Stimulated activated effector memory CD8-positive, alpha-beta T cell treated with anti-CD3 and anti-CD28 coated beads, Interleukin-12 subunit alpha, Interleukin-12 subunit beta, amount 100 ng/mL, for 72 hours (primary cell): ENCODE measurements at regions not wholly inside any gene's neighbourhood (a gene's known extent, or its start where the extent isn't known, plus 50 kb on each side); places are given as distances from the start of the nearest gene placed in this dataset.

Experiments
- ATAC-seq: fragments of 150-1000 bp; cut with Tn5 transposase; 2 replicates; pipeline ENCODE4 v1.10.0; 2021
- DNase-seq, 2 donors: peaks; one replicate each; pipeline ENCODE4 v3.0.0; 2021 to 2022; ENCODE audit warnings: low spot score in 2 of 2
- H3K27ac Mint-ChIP-seq: one replicate; pipeline ENCODE4 v1.8.0; 2022; ENCODE audit warnings: mild to moderate bottlenecking, mixed read lengths
- H3K36me3 Mint-ChIP-seq: one replicate; pipeline ENCODE4 v1.8.0; 2022; ENCODE audit warnings: mild to moderate bottlenecking, mixed read lengths
- H3K4me1 Mint-ChIP-seq: one replicate; pipeline ENCODE4 v1.8.0; 2022; ENCODE audit warnings: mixed read lengths
- H3K4me3 Mint-ChIP-seq: one replicate; pipeline ENCODE4 v1.8.0; 2022; ENCODE audit warnings: mild to moderate bottlenecking, mixed read lengths
- H3K9me3 Mint-ChIP-seq: one replicate; pipeline ENCODE4 v1.8.0; 2022; ENCODE audit warnings: mixed read lengths

DNA sequence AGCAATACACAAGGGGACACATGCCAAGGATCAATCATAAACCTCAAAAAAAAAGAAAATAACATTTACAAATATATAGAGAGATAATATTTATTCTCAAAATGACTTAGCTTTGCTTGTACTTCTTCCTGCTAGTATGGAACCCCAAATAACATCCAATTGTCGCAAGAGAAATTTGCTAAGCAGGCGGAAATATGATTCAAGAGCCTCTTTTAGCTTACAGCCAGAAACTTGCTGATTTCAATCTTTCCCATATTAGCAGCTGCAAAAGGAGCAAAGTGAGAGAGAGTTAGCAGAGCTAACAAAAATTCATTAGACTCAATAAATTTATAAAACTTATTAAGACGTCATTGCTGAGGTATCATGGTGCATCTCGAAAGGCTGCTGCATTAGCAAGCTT is 294.9 kb downstream of the FSIP2 start:
- H3K4me1 Mint-ChIP-seq = no peaks in the 10 kb centered on the region
- H3K27ac Mint-ChIP-seq = no peak overlapping the region
- DNase-seq (no peak), ATAC-seq (no peak)
- no peaks in the 10 kb centered on the region for H3K36me3 Mint-ChIP-seq
- no peak overlapping the region for H3K4me3 Mint-ChIP-seq
- H3K9me3 Mint-ChIP-seq = no peaks in the 10 kb centered on the region

DNA sequence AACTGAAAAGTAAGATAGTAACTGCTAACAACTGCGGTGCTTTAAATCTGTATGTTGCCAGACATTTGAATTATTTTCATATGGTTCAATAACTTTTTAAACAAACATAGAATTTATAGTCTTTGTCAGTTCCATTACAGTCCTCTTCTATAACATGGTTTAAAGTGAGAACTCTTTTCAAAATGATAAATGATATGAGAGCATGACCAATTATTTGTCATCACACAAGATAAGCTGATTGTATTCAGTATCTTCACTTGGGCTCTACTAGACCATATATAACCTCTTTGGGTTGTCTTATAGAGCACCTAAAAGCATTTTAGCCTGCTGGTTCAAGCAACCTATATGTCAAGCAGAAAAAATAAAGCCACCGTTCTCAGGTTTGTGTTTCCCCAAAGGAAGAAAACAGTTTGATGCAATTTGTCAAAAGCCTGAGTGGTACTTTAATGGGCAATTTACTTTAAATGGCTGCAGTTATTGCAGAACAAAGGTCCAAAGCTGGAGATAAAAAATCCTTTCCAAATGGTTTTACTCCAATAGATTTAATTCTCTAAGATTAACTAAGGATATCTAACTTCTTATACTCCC is 298.4 kb downstream of the FSIP2 start:
- Mint-ChIP-seq H3K36me3 (no peaks in the 10 kb centered on the region), H3K4me3 (no peak overlapping the region), H3K4me1 (no peaks in the 10 kb centered on the region), H3K9me3 (no peaks in the 10 kb centered on the region), H3K27ac (no peak overlapping the region)
- DNase-seq (no peak), ATAC-seq (no peak)

DNA sequence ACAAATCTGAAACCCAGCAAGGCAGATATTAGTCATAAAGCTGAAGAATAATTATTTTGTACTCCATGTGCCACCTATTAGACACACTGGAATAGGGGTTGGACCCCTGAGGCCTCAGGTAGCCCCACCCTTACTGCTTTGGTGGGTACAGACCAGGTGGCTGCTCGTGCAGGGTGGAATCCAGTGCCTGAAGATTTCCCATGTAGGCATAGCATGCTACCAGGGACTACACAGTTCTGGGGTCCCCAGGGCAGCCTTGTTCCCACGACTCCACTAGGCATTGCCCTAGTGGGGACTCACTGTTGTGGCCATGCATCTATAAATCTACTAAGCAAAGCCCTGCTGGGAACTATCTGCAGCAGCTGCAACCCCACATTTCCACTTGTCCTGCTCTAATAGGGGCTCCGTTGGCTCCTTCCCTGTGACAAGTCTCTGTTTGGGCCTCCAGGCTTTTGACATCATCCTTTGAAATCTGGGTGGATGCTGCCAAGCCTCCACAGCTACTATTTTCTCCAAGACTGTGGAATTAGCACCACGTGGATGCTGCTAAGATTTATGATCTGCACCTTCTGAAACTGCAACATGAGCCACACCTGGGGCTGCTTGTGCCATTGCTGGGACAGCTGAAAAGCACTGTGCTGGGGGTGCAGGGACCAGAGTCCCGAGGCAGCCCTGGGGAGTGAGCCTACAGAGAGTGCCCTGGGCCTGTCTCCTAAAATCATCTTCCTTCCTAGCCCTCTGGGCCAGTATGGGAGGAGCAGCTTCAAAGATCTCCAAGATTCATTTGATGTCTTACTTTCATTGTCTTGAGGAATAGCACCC is 303.8 kb downstream of the FSIP2 start:
- H3K27ac Mint-ChIP-seq = no peak overlapping the region
- H3K4me1 Mint-ChIP-seq = no peaks in the 10 kb centered on the region
- ATAC-seq (peak; percentile 44), DNase-seq (no peak)
- H3K36me3 Mint-ChIP-seq = no peaks in the 10 kb centered on the region
- no peak overlapping the region for H3K4me3 Mint-ChIP-seq
- no peaks in the 10 kb centered on the region for H3K9me3 Mint-ChIP-seq

DNA sequence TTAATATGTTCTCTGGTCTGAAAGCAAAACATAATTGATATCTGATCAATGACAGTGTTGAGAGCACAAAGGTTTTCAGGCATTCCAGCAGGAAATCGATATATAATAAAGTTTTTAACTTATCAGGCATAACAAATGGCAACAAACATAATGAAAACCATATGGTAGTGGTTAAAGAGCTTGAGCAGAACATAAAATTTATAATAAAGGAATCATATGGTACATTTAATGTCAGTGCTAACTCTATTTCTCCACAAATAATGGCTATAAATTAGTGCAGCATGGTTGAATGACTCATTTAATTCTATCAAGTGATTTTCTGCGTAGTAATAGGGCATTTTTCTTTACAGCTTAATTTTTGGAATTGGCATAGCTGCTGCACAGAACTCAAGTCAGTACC is 306.2 kb downstream of the FSIP2 start:
- no peak overlapping the region for H3K4me3 Mint-ChIP-seq
- H3K9me3 Mint-ChIP-seq = no peaks in the 10 kb centered on the region
- no peak for DNase-seq
- ATAC-seq = no peak
- H3K4me1 Mint-ChIP-seq = no peaks in the 10 kb centered on the region
- no peak overlapping the region for H3K27ac Mint-ChIP-seq
- H3K36me3 Mint-ChIP-seq = no peaks in the 10 kb centered on the region

DNA sequence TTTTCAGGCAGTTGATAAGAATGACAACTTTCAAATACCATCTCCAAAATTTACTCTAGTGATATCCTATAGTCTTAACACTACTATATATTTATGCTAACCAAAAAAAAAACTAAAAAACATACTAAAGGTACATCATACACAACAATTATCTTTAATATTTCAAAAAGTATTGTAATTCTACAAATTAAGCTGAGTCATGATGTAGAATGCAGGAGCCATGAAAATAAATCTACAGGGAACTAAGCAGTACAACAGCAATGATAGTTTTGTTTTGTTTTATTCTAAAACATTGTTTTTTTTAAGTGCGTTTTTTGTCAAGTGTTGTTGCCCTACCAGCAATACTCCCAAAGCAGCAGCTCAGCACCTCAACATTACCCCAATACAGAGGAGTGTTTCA is 314.3 kb downstream of the FSIP2 start:
- H3K4me3 Mint-ChIP-seq = no peak overlapping the region

DNA sequence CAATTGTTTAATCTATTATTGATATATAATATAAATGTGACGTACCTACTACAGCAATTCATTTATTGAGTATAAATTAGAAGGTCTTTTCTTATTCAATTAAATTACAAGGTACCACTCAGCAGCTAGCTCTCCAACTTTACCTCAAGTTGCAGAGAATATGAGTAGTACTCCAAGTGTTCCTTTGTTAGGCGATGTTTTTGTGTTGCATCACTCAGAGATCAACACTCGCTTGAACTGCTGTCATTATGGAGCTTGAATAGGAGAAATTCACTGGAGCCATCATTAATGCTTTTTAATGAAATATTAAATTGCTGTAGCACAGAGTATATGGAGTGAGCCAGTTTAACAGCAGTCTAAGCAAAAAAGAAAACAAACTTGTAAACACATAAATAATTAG is 320.0 kb downstream of the FSIP2 start:
- no peak for DNase-seq
- Mint-ChIP-seq H3K4me1 (no peaks in the 10 kb centered on the region), H3K9me3 (no peaks in the 10 kb centered on the region), H3K27ac (no peak overlapping the region), H3K4me3 (no peak overlapping the region), H3K36me3 (no peaks in the 10 kb centered on the region)
- ATAC-seq = no peak

More for the DNA sequence above, 314.3 kb downstream of the FSIP2 start:
- H3K9me3 Mint-ChIP-seq = no peaks in the 10 kb centered on the region
- ATAC-seq (no peak), DNase-seq (no peak)
- no peaks in the 10 kb centered on the region for H3K36me3 Mint-ChIP-seq
- no peaks in the 10 kb centered on the region for H3K4me1 Mint-ChIP-seq
- no peak overlapping the region for H3K27ac Mint-ChIP-seq

DNA sequence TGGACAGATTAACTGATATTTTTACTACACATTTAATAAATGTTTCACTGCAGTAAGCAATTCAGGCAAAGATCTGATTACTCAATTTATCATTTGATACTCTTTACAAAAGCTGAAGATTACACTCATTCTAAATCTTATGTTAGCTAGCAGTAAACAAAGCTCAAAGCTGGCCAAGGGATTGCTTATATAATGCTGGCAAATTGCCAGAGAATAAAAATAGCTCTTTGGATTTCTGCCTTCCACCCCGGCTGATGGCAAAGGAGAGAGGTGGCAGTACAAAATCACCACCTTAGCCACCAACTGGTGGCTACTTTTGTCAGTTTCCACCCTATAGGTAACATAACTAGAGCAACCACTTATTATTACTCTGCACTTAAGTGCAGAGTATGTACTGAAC is 320.5 kb downstream of the FSIP2 start:
- no peak overlapping the region for H3K4me3 Mint-ChIP-seq
- DNase-seq (no peak), ATAC-seq (no peak)
- no peaks in the 10 kb centered on the region for H3K4me1 Mint-ChIP-seq
- no peak overlapping the region for H3K27ac Mint-ChIP-seq
- no peaks in the 10 kb centered on the region for H3K36me3 Mint-ChIP-seq
- H3K9me3 Mint-ChIP-seq = no peaks in the 10 kb centered on the region

GRCh38 chr2:186060744-186061440 is 322.3 kb downstream of the FSIP2 start:
- DNase-seq (no peak), ATAC-seq (no peak)
- Mint-ChIP-seq H3K9me3 (no peaks in the 10 kb centered on the region), H3K27ac (no peak overlapping the region), H3K4me1 (no peaks in the 10 kb centered on the region), H3K4me3 (no peak overlapping the region), H3K36me3 (no peaks in the 10 kb centered on the region)

DNA sequence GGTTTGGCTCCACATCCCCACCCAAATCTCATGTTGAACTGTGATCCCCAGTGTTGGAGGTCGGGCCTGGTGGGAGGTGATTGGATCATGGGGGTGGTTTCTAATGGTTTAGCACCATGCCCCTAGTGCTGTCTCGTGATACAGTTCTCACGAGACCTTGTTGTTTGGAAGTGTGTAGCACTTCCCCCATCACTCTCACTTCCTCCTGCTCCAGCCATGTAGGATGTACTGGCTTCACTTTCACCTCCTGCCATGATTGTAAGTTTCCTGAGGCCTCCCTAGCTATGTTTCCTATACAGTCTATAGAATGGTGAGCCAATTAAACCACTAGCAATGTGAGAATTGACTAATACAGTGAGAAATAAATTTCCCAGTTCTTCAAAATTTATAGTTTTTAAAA is 325.9 kb downstream of the FSIP2 start:
- Mint-ChIP-seq H3K4me3 (no peak overlapping the region), H3K4me1 (no peaks in the 10 kb centered on the region), H3K36me3 (no peaks in the 10 kb centered on the region), H3K9me3 (no peaks in the 10 kb centered on the region), H3K27ac (no peak overlapping the region)
- ATAC-seq (no peak), DNase-seq (no peak)

DNA sequence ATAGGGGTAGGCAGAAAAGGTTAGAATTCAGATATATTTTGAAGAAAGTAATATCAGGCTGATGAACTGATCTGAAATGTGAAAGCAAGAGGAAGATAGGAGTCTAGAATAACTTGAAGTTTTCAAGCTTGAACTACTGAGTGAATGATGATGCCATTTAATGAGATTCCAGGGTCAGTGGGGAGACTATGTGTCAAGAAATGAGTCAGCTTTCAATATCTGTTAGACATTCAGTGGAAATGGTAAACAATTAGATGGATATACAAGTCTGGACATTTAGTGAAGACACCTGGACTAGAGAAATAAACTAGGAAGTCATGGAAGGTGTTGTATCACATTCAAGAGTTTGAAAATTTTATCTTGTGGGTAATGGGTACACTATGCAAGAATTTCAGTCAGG is 326.9 kb downstream of the FSIP2 start:
- Mint-ChIP-seq H3K9me3 (no peaks in the 10 kb centered on the region), H3K4me3 (no peak overlapping the region), H3K36me3 (no peaks in the 10 kb centered on the region), H3K27ac (no peak overlapping the region), H3K4me1 (no peaks in the 10 kb centered on the region)
- ATAC-seq (no peak), DNase-seq (no peak)

GRCh38 chr2:186068139-186068801 is 329.7 kb downstream of the FSIP2 start:
- no peak overlapping the region for H3K4me3 Mint-ChIP-seq
- H3K27ac Mint-ChIP-seq = no peak overlapping the region
- H3K4me1 Mint-ChIP-seq = no peaks in the 10 kb centered on the region
- ATAC-seq (no peak), DNase-seq (no peak)
- H3K36me3 Mint-ChIP-seq = no peaks in the 10 kb centered on the region
- no peaks in the 10 kb centered on the region for H3K9me3 Mint-ChIP-seq

DNA sequence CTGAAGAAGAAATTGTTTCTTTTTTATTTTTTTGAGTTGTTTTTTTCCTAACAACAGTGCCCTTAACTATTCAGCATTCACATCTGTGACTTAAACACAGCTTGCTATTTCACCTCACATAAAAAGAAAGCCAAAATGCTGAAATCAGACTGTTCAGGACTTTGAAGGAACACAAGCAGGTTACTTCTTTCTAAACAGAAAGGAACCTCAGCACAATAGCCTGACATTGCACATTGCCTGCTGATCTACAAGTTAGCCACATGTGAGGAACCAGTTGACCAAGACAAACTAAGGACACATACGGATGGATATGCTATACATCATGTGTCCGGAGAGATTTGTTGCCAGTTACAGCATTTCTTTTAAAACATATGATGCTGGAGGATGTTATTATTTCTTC is 331.1 kb downstream of the FSIP2 start:
- H3K4me3 Mint-ChIP-seq = no peak overlapping the region
- H3K9me3 Mint-ChIP-seq = no peaks in the 10 kb centered on the region
- no peaks in the 10 kb centered on the region for H3K36me3 Mint-ChIP-seq
- no peak overlapping the region for H3K27ac Mint-ChIP-seq
- no peaks in the 10 kb centered on the region for H3K4me1 Mint-ChIP-seq
- DNase-seq (no peak), ATAC-seq (no peak)

DNA sequence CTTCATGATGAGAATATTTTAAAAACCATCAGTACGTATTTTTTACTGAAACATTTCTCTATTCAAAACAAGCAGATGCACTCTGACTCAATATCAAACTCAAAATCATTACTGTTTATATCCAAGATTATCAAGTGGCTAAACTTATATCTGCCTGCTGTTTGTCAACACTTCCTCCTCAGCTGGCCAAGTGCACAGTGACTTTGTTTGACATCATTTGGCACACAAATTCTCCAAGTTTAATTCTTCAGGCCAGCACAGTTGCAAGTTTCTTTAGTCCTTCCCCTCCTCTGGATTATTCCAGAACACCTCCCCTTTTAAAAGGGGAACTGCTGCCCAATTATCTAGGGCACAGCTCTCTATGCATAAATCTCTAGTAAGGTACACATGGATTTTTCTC is 346.6 kb downstream of the FSIP2 start:
- DNase-seq = no peak
- no peak for ATAC-seq
- Mint-ChIP-seq H3K4me1 (no peaks in the 10 kb centered on the region), H3K36me3 (no peaks in the 10 kb centered on the region), H3K9me3 (peaks cover 3% of the 10 kb centered on the region), H3K27ac (no peak overlapping the region), H3K4me3 (no peak overlapping the region)

DNA sequence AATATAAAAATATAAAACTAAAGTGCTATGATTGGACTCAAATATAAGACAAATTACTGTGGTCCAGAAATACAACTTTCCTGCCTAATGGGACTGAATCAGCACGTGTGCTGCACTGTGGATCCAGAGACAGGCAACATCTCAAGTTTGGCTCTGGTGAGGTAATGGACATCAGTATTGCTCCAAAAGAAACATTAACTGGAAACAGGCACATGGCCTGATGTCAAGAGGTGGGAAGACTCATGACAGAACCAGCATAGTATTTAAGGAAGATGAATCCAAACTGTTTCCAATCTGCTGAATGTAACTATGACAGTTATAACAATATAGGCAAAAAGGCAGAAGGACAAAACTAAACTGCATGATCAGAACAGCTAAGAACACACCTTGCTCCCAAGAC is 354.6 kb downstream of the FSIP2 start:
- no peak for ATAC-seq
- Mint-ChIP-seq H3K4me3 (no peak overlapping the region), H3K4me1 (no peaks in the 10 kb centered on the region), H3K27ac (no peak overlapping the region), H3K36me3 (no peaks in the 10 kb centered on the region), H3K9me3 (peaks cover 6% of the 10 kb centered on the region)
- DNase-seq = no peak

DNA sequence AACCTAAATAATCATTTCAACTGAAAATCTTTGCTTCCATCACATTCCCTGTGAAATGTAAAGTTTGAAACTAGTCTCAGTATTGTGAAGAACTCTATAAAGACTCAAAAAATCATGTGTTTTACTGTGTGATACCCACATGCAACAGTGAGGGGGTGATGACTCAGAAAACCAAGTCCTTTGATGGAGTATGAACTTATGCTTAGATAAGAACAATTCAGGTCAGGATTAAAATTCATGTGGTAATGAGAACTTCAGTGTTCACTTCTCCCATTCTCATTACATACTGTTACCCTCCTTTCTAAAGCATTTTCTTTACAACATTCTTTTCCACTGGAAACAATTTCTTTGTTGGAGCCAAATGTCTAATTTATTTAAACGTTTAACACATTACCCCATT is 360.2 kb downstream of the FSIP2 start:
- no peaks in the 10 kb centered on the region for H3K36me3 Mint-ChIP-seq
- H3K9me3 Mint-ChIP-seq = peaks cover 3% of the 10 kb centered on the region
- no peaks in the 10 kb centered on the region for H3K4me1 Mint-ChIP-seq
- no peak overlapping the region for H3K27ac Mint-ChIP-seq
- ATAC-seq (no peak), DNase-seq (no peak)
- no peak overlapping the region for H3K4me3 Mint-ChIP-seq
